Medulla oblongata (tissue), 1 donor: ENCODE measurements at regions not wholly inside any gene's neighbourhood (a gene's known extent, or its start where the extent isn't known, plus 50 kb on each side); places are given as distances from the start of the nearest gene placed in this dataset.
A peak's percentile ranks its signal among the peaks of the same experiment; 100 is the strongest.

Experiments
- DNase-seq: peaks from one replicate; pipeline ENCODE4 v3.0.0-alpha.2; 2015; ENCODE audit errors: extremely low spot score

GRCh38 chr20:52577696-52578095 lies 386.1 kb upstream of the ZFP64 start:
- no peak for DNase-seq

DNA sequence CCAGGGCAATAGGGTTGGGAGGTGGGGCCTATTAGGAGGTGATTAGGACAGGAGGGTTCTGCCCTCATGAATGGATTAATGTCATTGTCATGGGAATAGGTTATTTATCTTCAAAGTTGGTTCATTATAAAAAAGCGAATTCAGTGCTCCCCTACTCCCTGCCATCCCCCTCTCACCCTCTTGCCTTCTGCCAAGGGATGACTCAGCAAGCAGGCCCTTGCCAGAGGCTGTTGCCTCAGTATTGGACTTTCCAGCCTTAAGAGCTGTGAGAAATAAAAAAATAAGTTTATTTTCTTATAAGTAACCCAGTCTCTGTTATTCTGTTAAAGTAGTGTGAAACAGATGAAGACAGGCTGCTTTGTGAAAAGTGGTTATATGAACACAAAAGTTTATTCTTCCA lies 381.1 kb upstream of the ZFP64 start:
- DNase-seq = no peak

- DNase-seq = no peak
These were observed 377.6 kb upstream of the ZFP64 start for GRCh38 chr20:52569201-52569600.

GRCh38 chr20:52565614-52566013 lies 374.0 kb upstream of the ZFP64 start:
- no peak for DNase-seq

DNA sequence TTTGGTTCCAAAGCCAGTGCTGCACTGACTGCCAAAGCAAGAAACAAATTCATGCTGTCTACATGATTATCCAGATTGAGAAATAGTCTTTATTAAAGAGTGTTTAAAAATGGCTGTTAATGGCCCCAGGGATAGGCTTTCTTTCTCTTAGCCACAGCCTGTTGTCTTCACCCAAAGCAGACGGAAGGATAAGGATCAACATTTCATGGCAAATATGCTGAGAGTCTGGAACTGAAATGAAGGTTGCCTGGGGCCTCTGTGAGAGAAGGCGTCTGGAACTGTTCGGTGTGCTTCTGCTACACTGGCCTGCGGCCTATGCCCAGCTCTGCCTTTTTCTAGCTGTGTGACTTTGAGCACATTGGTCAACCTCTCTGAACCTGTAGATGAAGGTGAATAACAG lies 373.0 kb upstream of the ZFP64 start:
- DNase-seq = no peak

- DNase-seq = no peak
These were observed 360.7 kb upstream of the ZFP64 start for GRCh38 chr20:52552181-52552872.

- DNase-seq = no peak
These were observed 350.6 kb upstream of the ZFP64 start for GRCh38 chr20:52542131-52542530.

- no peak for DNase-seq
These were observed 348.9 kb upstream of the ZFP64 start for GRCh38 chr20:52540509-52540908.

DNA sequence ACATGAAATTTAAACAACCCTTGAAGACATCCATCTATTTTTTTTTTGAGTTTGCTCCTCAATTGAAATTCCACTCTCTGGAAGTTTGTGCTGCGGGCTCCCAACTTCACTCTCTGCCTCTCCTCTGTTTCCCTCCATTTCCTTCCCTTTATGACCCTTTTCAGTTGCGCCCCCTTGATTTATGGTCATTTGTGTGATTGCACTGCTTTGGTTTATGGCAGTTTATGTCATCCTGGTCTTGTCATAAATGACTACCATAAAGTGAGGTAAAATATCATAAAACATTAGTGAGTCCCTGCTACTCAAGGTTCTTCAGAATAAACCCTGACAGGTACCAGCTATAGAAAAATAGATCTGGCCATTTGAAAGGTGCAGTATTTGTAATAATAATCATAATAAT lies 348.3 kb upstream of the ZFP64 start:
- DNase-seq = no peak

DNA sequence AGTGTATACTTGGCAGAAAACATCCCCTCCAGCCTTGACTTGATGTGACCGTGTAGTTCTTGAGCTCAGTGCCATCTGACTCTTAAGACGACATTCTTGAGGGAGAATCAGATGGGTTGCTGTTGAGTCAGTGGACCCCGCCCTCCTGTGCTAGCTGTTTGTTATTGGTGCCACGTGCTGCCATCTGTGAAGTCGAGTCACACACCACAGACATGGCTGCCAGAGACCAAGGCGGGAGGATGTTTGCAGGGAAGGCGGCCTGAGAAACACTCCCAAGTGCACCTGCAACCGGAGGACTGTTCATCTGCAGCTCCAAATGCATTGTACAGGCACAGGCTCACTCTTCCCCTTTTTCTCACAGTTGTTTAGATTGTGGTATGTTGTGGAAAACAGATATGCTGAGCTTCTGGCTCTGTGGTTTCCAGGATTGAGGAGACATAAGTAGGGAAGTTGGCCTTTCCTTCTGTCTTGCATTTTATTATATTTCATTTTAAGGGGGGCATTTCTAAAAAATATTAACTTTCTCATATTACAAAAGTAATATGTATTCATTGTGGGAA lies 345.3 kb upstream of the ZFP64 start:
- no peak for DNase-seq

DNA sequence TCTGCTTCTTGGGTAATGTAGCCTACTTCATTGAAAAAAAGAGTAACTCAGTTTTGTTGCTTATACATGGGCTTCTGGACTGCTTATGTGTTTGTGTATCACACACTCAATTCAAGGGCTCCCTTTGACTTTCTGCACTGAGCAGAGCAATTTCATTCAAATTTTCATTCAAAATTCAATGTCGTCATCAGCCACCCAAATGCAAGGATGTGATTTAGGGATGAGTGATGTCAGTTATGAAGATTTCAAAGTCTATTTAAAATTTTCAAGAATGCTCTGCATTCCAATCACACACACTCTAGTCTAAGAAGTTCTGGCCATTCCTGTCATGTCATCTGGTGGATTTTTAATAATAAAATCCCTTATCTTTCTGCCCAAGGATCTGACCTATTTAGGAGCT lies 344.5 kb upstream of the ZFP64 start:
- no peak for DNase-seq

GRCh38 chr20:52534616-52535015 lies 343.0 kb upstream of the ZFP64 start:
- DNase-seq = no peak

DNA sequence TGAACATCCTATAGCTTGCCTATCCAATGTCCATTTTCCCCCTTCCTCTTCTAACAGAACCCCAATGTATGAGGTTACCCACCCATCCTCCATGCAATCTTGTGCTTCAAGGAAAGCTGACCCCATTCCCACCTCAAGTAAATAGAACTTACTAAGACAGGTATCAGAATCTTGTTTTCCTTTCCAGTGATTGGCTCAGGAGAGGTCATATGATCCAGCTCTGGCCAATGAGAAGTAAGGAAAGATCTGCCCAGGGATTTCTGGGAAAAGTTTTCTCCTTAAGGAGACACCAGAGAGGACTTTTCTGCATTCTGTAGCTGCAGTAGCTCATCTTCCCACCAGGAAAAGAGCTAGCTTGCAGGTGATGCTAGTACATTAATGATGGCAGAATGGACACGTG lies 341.8 kb upstream of the ZFP64 start:
- no peak for DNase-seq

- no peak for DNase-seq
These were observed 341.1 kb upstream of the ZFP64 start for GRCh38 chr20:52532674-52533073.

GRCh38 chr20:52530571-52530970 lies 339.0 kb upstream of the ZFP64 start:
- DNase-seq = no peak

GRCh38 chr20:52529826-52530225 lies 338.2 kb upstream of the ZFP64 start:
- DNase-seq = no peak

DNA sequence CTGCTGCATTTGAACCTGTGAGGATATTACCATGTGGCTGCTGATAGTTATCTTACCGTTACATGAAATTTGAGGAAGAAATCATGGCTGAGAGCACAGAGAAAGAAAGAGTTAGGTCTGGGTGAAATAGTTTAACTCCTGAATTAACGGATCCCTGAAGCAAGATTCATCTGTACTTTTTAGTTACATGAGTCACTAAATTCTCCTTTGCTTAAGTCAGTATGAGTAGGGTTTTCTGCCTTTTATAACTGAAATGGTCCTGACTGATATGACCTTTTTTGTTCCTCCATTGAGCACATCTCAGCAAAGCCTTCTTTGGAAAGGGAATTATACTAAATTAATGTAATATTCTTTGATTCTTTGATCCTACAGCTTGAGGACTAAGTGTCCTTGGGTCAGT lies 333.3 kb upstream of the ZFP64 start:
- DNase-seq = no peak

DNA sequence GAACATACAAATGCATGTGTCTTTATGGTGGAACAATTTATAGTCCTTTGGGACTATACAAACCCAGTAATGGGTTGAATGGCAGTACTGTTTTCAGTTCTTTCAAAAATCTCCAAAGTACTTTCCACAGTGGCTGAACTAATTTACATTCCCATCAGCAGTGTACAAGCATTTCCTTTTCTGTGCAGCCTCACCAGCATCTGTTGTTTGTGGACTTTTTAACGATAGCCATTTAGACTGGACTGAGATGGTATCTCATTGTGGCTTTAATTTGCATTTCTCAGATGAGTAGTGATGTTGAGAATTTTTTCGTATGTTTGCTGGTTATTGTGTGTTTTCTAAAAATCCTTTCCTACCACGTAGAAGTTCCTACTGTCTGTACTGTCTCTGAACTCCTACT lies 327.2 kb upstream of the ZFP64 start:
- no peak for DNase-seq

DNA sequence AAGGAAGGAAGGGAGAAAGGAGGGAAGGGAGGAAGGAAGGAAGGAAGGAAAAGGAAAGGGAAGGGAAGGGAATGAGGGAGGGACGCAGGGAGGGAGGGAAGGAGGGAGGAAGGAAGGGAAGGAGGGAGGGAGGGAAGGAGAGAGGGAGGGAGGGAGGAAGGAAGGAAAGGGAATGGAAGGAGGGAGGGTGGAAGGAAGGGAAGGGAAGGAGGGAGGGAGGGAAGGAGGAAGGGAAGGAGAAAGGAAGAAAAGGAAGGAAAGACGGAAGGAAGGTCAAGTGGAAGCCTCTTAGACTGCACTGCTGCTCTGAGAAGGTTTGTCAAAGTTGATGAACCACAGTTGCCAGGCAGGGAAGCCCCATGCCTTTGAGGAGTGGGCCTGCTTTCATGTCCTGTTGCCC lies 324.3 kb upstream of the ZFP64 start:
- no peak for DNase-seq

GRCh38 chr20:52500157-52500556 lies 308.6 kb upstream of the ZFP64 start:
- peak; percentile 67 for DNase-seq

- no peak for DNase-seq
These were observed 306.2 kb upstream of the ZFP64 start for GRCh38 chr20:52497731-52498130.

DNA sequence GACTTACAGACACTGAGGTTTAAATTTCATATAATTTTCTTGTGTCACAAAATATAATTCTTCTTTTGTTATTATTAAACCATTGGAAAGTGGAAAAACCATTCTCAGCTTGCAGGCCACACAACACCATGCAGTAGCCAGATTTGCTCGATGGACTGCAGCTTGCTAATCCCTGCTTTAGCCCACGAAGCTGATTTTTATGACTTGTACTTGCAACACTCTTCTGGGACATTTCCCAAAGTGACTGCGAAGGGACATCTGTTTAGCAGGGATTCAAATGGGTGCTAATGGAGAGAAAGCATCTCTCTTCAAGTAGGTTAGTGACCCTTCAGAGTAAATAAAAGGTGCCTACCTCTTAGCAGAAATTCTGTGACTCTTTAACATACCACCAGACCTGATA lies 304.6 kb upstream of the ZFP64 start:
- no peak for DNase-seq

- no peak for DNase-seq
These were observed 302.7 kb upstream of the ZFP64 start for GRCh38 chr20:52494244-52494643.

- no peak for DNase-seq
These were observed 301.7 kb upstream of the ZFP64 start for GRCh38 chr20:52493171-52493721.
